ENCODE measurements at regions not wholly inside any gene's neighbourhood (a gene's known extent, or its start where the extent isn't known, plus 50 kb on each side); places are given as distances from the start of the nearest gene placed in this dataset.

DNA sequence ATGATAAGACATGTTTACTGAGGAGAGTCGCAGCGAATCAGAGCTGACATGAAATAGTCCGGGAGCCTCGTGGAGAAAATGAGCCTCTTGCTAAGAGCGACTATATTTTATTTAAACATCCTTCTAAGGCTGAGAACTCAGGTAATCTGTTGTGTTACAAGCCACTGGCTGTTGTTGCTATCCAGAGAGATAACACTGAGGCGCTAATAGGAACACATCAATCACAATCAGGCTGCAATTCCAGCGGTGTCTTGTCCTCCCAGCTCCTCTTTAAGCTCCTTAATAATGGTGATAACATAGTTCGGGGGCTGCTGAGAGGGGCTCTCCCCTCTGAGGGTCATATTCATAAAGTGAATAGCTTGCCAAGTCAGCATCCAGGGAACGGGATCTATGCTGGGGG, 95.1 kb downstream of the INSIG2 start:
- H3K9me3 Mint-ChIP-seq (ENCODE audit: unreplicated experiment) = no peaks in the 10 kb centered on the region
- Histone ChIP-seq H3K79me2 (ENCODE audit: insufficient read depth, low read length) (no peaks in the 10 kb centered on the region), H3K4me3 (ENCODE audit: insufficient read depth, low read depth, low read length) (no peak overlapping the region), H3K27ac (ENCODE audit: low read depth, low read length) (no peak overlapping the region), H3K36me3 (ENCODE audit: insufficient read depth, low read length) (no peaks in the 10 kb centered on the region), H4K20me1 (ENCODE audit: insufficient read depth, low read length) (no peaks in the 10 kb centered on the region), H3K27me3 (ENCODE audit: insufficient read depth, low read length) (no peaks in the 10 kb centered on the region), H3K4me1 (ENCODE audit: insufficient read depth, low read length) (peaks cover 3% of the 10 kb centered on the region), H3K9ac (ENCODE audit: low read length) (no peak overlapping the region), H3K4me2 (ENCODE audit: low read length) (no peak overlapping the region), H2AFZ (ENCODE audit: low read depth, low read length) (no peak overlapping the region), H3K9me3 (ENCODE audit: insufficient read depth, low read depth, low read length) (no peaks in the 10 kb centered on the region)
- H3K4me3 Mint-ChIP-seq (ENCODE audit: unreplicated experiment) = no peak overlapping the region
- H3K36me3 Mint-ChIP-seq (ENCODE audit: low read depth, unreplicated experiment) = no peaks in the 10 kb centered on the region
- TF ChIP-seq CTCF (IDR thresholded peaks at IDR 0.05; ENCODE audit: insufficient read depth, low read depth, low read length) (no peak), EZH2 (IDR thresholded peaks at IDR 0.05; ENCODE audit: insufficient read depth, low read length) (no peak)
- FAIRE-seq (no peak), DNase-seq (ENCODE audit: low read depth) (no peak)
- no peak overlapping the region for H3K27ac Mint-ChIP-seq (ENCODE audit: unreplicated experiment)
- H3K27me3 Mint-ChIP-seq (ENCODE audit: low read depth, unreplicated experiment) = peaks cover 6% of the 10 kb centered on the region
- peaks cover 2% of the 10 kb centered on the region for H3K4me1 Mint-ChIP-seq (ENCODE audit: low read depth, unreplicated experiment)

GRCh38 chr2:118179445-118179844, 91.2 kb downstream of the INSIG2 start:
- no peak overlapping the region for H3K4me2 ChIP-seq (ENCODE audit: low read length)
- H3K9ac ChIP-seq (ENCODE audit: low read length) = no peak overlapping the region
- H3K9me3 ChIP-seq (ENCODE audit: insufficient read depth, low read depth, low read length) = no peaks in the 10 kb centered on the region
- TF ChIP-seq EZH2 (IDR thresholded peaks at IDR 0.05; ENCODE audit: insufficient read depth, low read length) (no peak), CTCF (IDR thresholded peaks at IDR 0.05; ENCODE audit: insufficient read depth, low read depth, low read length) (no peak)
- no peaks in the 10 kb centered on the region for H3K79me2 ChIP-seq (ENCODE audit: insufficient read depth, low read length)
- H3K4me3 ChIP-seq (ENCODE audit: insufficient read depth, low read depth, low read length) = no peak overlapping the region
- no peaks in the 10 kb centered on the region for H4K20me1 ChIP-seq (ENCODE audit: insufficient read depth, low read length)
- DNase-seq (ENCODE audit: low read depth) (no peak), FAIRE-seq (no peak)
- Mint-ChIP-seq H3K27me3 (ENCODE audit: low read depth, unreplicated experiment) (peaks cover 16% of the 10 kb centered on the region), H3K9me3 (ENCODE audit: unreplicated experiment) (no peaks in the 10 kb centered on the region), H3K27ac (ENCODE audit: unreplicated experiment) (no peak overlapping the region), H3K4me1 (ENCODE audit: low read depth, unreplicated experiment) (no peaks in the 10 kb centered on the region), H3K4me3 (ENCODE audit: unreplicated experiment) (no peak overlapping the region), H3K36me3 (ENCODE audit: low read depth, unreplicated experiment) (no peaks in the 10 kb centered on the region)
- H3K36me3 ChIP-seq (ENCODE audit: insufficient read depth, low read length) = no peaks in the 10 kb centered on the region
- H3K4me1 ChIP-seq (ENCODE audit: insufficient read depth, low read length) = no peaks in the 10 kb centered on the region
- no peak overlapping the region for H3K27ac ChIP-seq (ENCODE audit: low read depth, low read length)
- no peak overlapping the region for H2AFZ ChIP-seq (ENCODE audit: low read depth, low read length)
- peaks cover 3% of the 10 kb centered on the region for H3K27me3 ChIP-seq (ENCODE audit: insufficient read depth, low read length)

DNA sequence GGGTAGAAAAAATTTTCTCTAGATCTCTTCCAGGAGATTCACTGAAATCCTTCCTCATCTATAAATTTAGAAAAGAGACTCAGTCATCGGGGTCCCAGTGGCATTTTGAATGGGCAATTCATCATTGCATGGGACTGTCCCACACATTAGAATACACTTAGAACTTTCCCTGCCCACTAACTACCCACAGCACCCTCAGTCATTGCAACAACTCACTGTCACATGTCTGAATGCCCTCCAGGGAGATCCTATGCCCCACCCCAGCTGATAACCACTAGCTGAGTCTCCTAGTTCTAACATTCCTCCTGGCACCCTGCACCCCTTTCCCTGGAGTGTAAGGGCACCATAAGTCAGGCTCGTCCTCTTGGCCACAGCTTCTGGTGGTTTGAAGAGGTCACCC, 89.6 kb downstream of the INSIG2 start:
- FAIRE-seq (no peak), DNase-seq (ENCODE audit: low read depth) (no peak)
- Histone ChIP-seq H3K9ac (ENCODE audit: low read length) (no peak overlapping the region), H3K27me3 (ENCODE audit: insufficient read depth, low read length) (peaks cover 3% of the 10 kb centered on the region), H3K79me2 (ENCODE audit: insufficient read depth, low read length) (no peaks in the 10 kb centered on the region), H2AFZ (ENCODE audit: low read depth, low read length) (no peak overlapping the region), H3K4me2 (ENCODE audit: low read length) (no peak overlapping the region), H3K9me3 (ENCODE audit: insufficient read depth, low read depth, low read length) (no peaks in the 10 kb centered on the region), H4K20me1 (ENCODE audit: insufficient read depth, low read length) (no peaks in the 10 kb centered on the region), H3K4me1 (ENCODE audit: insufficient read depth, low read length) (no peaks in the 10 kb centered on the region), H3K4me3 (ENCODE audit: insufficient read depth, low read depth, low read length) (no peak overlapping the region), H3K36me3 (ENCODE audit: insufficient read depth, low read length) (no peaks in the 10 kb centered on the region), H3K27ac (ENCODE audit: low read depth, low read length) (no peak overlapping the region)
- H3K4me1 Mint-ChIP-seq (ENCODE audit: low read depth, unreplicated experiment) = no peaks in the 10 kb centered on the region
- no peak overlapping the region for H3K4me3 Mint-ChIP-seq (ENCODE audit: unreplicated experiment)
- H3K27me3 Mint-ChIP-seq (ENCODE audit: low read depth, unreplicated experiment) = peaks cover 16% of the 10 kb centered on the region
- H3K9me3 Mint-ChIP-seq (ENCODE audit: unreplicated experiment) = no peaks in the 10 kb centered on the region
- H3K36me3 Mint-ChIP-seq (ENCODE audit: low read depth, unreplicated experiment) = no peaks in the 10 kb centered on the region
- TF ChIP-seq CTCF (IDR thresholded peaks at IDR 0.05; ENCODE audit: insufficient read depth, low read depth, low read length) (no peak), EZH2 (IDR thresholded peaks at IDR 0.05; ENCODE audit: insufficient read depth, low read length) (no peak)
- H3K27ac Mint-ChIP-seq (ENCODE audit: unreplicated experiment) = no peak overlapping the region
